ENCODE measurements at regions not wholly inside any gene's neighbourhood (a gene's known extent, or its start where the extent isn't known, plus 50 kb on each side); places are given as distances from the start of the nearest gene placed in this dataset.

GRCh38 chr20:22315073-22315472, 269.3 kb downstream of the FOXA2 start:
- Histone ChIP-seq H3K4me3 (no peak overlapping the region), H3K36me3 (no peaks in the 10 kb centered on the region), H3K9me3 (no peaks in the 10 kb centered on the region), H3K27me3 (no peaks in the 10 kb centered on the region), H3K4me1 (no peaks in the 10 kb centered on the region), H3K27ac (no peak overlapping the region)
- TF ChIP-seq CTCF (IDR thresholded peaks at IDR 0.05): no peak
- no peak for DNase-seq (ENCODE audit: low spot score)

GRCh38 chr20:22312744-22313346, 271.5 kb downstream of the FOXA2 start:
- H3K27ac ChIP-seq: no peak overlapping the region
- peak in 1 of 2 donors; percentile 70 for TF ChIP-seq CTCF (IDR thresholded peaks at IDR 0.05)
- DNase-seq (ENCODE audit: low spot score): no peak

GRCh38 chr20:22308934-22309333, 275.4 kb downstream of the FOXA2 start:
- Histone ChIP-seq H3K36me3 (no peaks in the 10 kb centered on the region), H3K27me3 (no peaks in the 10 kb centered on the region), H3K4me3 (no peak overlapping the region), H3K27ac (no peak overlapping the region), H3K4me1 (no peaks in the 10 kb centered on the region), H3K9me3 (no peaks in the 10 kb centered on the region)
- TF ChIP-seq CTCF (IDR thresholded peaks at IDR 0.05): no peak
- no peak for DNase-seq (ENCODE audit: low spot score)

More at GRCh38 chr20:22312744-22313346, 271.5 kb downstream of the FOXA2 start:
- Histone ChIP-seq H3K4me1 (no peaks in the 10 kb centered on the region), H3K4me3 (no peak overlapping the region), H3K9me3 (no peaks in the 10 kb centered on the region), H3K36me3 (no peaks in the 10 kb centered on the region), H3K27me3 (no peaks in the 10 kb centered on the region)

GRCh38 chr20:22307409-22307808, 277.0 kb downstream of the FOXA2 start:
- Histone ChIP-seq H3K4me1 (no peaks in the 10 kb centered on the region), H3K36me3 (no peaks in the 10 kb centered on the region), H3K27ac (no peak overlapping the region), H3K4me3 (no peak overlapping the region), H3K27me3 (no peaks in the 10 kb centered on the region), H3K9me3 (no peaks in the 10 kb centered on the region)
- no peak for TF ChIP-seq CTCF (IDR thresholded peaks at IDR 0.05)
- DNase-seq (ENCODE audit: low spot score): no peak

- H3K4me3 ChIP-seq: no peak overlapping the region
- no peak overlapping the region for H3K27ac ChIP-seq
- no peak for TF ChIP-seq CTCF (IDR thresholded peaks at IDR 0.05)
- H3K36me3 ChIP-seq: no peaks in the 10 kb centered on the region
- no peak for DNase-seq (ENCODE audit: low spot score)
- no peaks in the 10 kb centered on the region for H3K9me3 ChIP-seq
- H3K4me1 ChIP-seq: no peaks in the 10 kb centered on the region
- no peaks in the 10 kb centered on the region for H3K27me3 ChIP-seq
Observed at GRCh38 chr20:22305381-22305780, 279.0 kb downstream of the FOXA2 start.

- Histone ChIP-seq H3K27me3 (no peaks in the 10 kb centered on the region), H3K9me3 (no peaks in the 10 kb centered on the region), H3K4me1 (no peaks in the 10 kb centered on the region), H3K27ac (no peak overlapping the region), H3K4me3 (no peak overlapping the region), H3K36me3 (no peaks in the 10 kb centered on the region)
- no peak for DNase-seq (ENCODE audit: low spot score)
- TF ChIP-seq CTCF (IDR thresholded peaks at IDR 0.05): no peak
Observed at GRCh38 chr20:22303523-22303922, 280.8 kb downstream of the FOXA2 start.
